Prostate gland (tissue), 2 donors: ENCODE measurements at regions not wholly inside any gene's neighbourhood (a gene's known extent, or its start where the extent isn't known, plus 50 kb on each side); places are given as distances from the start of the nearest gene placed in this dataset.
"Not testable (repeated sequence)": the region's sequence is repeated elsewhere in the genome, so short reads cannot be mapped to it uniquely, and the experiment has no call there.

ENCODE experiments used
- CTCF ChIP-seq, 4 experiments: fragments of 200-600 bp in 2 of 4; fragments of 450-650 bp in 2 of 4; sonication (generic) in 2 of 4; IDR thresholded peaks; 1 replicate in 3 of 4; 2 replicates in 1 of 4; pipeline ENCODE4 v1.5.1; 2016 to 2019; ENCODE audit warnings: antibody characterized with exemption in 4 of 4, mild to moderate bottlenecking in 2 of 4, moderate library complexity in 2 of 4
- POLR2A ChIP-seq: fragments of 450-650 bp; IDR thresholded peaks from one replicate; pipeline ENCODE4 v1.6.1; 2016; ENCODE audit warnings: antibody characterized with exemption, mild to moderate bottlenecking

- not testable (repeated sequence) for TF ChIP-seq CTCF (IDR thresholded peaks at IDR 0.05); POLR2A
Measured at GRCh38 chr14:105741707-105742530, 215.5 kb downstream of the TMEM121 start.
